Breast epithelium (tissue), 3 donors: ENCODE measurements at regions not wholly inside any gene's neighbourhood (a gene's known extent, or its start where the extent isn't known, plus 50 kb on each side); places are given as distances from the start of the nearest gene placed in this dataset.

Source experiments
- POLR2AphosphoS5 ChIP-seq, 3 donors: sonication (generic); formaldehyde crosslinking; IDR thresholded peaks; one replicate each; pipeline ENCODE4 v1.6.1; 2017; ENCODE audit warnings: antibody characterized with exemption in 3 of 3
- TF ChIP-seq, protein P1 (sequence below), 3 donors: fragments of 450-650 bp; IDR thresholded peaks; one replicate each; pipeline ENCODE4 v1.5.1; 2016 to 2017; ENCODE audit warnings: antibody characterized with exemption in 3 of 3, mild to moderate bottlenecking in 3 of 3, moderate library complexity in 3 of 3

DNA sequence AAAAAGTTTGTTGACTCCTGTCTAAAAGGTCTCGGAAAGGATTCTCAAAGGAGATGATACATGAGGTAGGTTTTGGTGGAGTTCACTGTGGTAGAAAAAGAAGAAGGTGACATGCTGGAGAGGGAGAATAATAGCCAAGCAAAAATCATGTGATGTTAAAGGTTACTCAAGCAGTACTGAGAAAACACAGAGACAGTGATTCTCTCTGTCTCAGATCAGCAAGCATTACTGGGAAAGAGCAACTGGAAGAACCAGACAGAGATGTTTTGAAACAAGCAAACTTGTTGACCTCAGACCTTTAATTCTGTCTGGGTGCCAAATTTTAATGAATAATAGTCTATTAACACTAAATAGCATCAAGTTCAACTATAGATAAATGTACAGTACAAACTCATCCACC lies 183.5 kb upstream of the PLEKHG7 start:
- TF ChIP-seq, protein P1, sequence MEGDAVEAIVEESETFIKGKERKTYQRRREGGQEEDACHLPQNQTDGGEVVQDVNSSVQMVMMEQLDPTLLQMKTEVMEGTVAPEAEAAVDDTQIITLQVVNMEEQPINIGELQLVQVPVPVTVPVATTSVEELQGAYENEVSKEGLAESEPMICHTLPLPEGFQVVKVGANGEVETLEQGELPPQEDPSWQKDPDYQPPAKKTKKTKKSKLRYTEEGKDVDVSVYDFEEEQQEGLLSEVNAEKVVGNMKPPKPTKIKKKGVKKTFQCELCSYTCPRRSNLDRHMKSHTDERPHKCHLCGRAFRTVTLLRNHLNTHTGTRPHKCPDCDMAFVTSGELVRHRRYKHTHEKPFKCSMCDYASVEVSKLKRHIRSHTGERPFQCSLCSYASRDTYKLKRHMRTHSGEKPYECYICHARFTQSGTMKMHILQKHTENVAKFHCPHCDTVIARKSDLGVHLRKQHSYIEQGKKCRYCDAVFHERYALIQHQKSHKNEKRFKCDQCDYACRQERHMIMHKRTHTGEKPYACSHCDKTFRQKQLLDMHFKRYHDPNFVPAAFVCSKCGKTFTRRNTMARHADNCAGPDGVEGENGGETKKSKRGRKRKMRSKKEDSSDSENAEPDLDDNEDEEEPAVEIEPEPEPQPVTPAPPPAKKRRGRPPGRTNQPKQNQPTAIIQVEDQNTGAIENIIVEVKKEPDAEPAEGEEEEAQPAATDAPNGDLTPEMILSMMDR (IDR thresholded peaks at IDR 0.05) = no peak
- TF ChIP-seq POLR2AphosphoS5 (IDR thresholded peaks at IDR 0.05) = no peak
